K562 (cell line): ENCODE measurements at regions not wholly inside any gene's neighbourhood (a gene's known extent, or its start where the extent isn't known, plus 50 kb on each side); places are given as distances from the start of the nearest gene placed in this dataset.
A peak's percentile ranks its signal among the peaks of the same experiment; 100 is the strongest.

ENCODE experiments used
- ATAC-seq: fragments of 200-7000 bp; cut with Tn5 transposase; 3 replicates; pipeline ENCODE4 v1.9.1; 2020; ENCODE audit warnings: moderate library complexity
- BruUV-seq: library from RNA; stranded (reverse); fragments of 400-500 nt; replicated peaks from 2 replicates; lab custom pipeline; 2021; lab: Mats Ljungman, UMichigan
- CTCF ChIA-PET: fragments of 300-600 bp; formaldehyde crosslinking; extraction: SDS; loops from one replicate; lab custom pipeline; 2021; ENCODE audit warnings: low intra/inter-chr PET ratio; lab: Yijun Ruan, JAX
- POLR2A ChIA-PET: fragments of 300-600, 350-650 bp; sonication (Branson Sonifier 250); formaldehyde crosslinking; extraction: SDS; loops from one replicate; lab custom pipeline; 2021; ENCODE audit warnings: antibody characterized with exemption, inconsistent platforms; lab: Yijun Ruan, JAX
- DNase-seq, 4 experiments: peaks; one replicate each; pipeline versions ENCODE4 v3.0.0 to v3.0.0-alpha.2; 2011 to 2018; ENCODE audit warnings: low spot score in 3 of 4, mixed read lengths in 3 of 4; ENCODE audit errors: extremely low read depth in 1 of 4
- FAIRE-seq: peaks from 2 replicates; lab custom pipeline; 2011; peaks lifted over from hg19 to GRCh38; lab: Jason Lieb, UNC
- H2AFZ ChIP-seq: 2 replicates; pipeline ENCODE4 v1.6.0; 2011; ENCODE audit warnings: low read depth, low read length, control low read depth, inconsistent platforms
- H3K27ac ChIP-seq: fragments of 200-600 bp; 3 replicates; pipeline ENCODE4 v1.8.0; 2011; ENCODE audit warnings: low read depth, mild to moderate bottlenecking, control low read depth, inconsistent platforms, low read length, moderate library complexity, mixed read lengths; ENCODE audit errors: extremely low read depth
- H3K27me3 ChIP-seq, 2 experiments: fragments of 300-600 bp in 1 of 2; 2 replicates in 1 of 2; 3 replicates in 1 of 2; pipeline versions ENCODE4 v1.6.0 to v1.8.0; 2011; ENCODE audit warnings: inconsistent platforms in 2 of 2, low read length in 2 of 2, mild to moderate bottlenecking in 1 of 2, mixed read lengths in 1 of 2, moderate library complexity in 1 of 2; ENCODE audit not compliant: control insufficient read depth in 2 of 2, insufficient read depth in 2 of 2
- H3K36me3 ChIP-seq: fragments of 300-600 bp; 3 replicates; pipeline ENCODE4 v1.8.0; 2011; ENCODE audit warnings: mild to moderate bottlenecking, low read length, inconsistent platforms; ENCODE audit not compliant: control insufficient read depth, insufficient read depth
- H3K4me1 ChIP-seq, 2 experiments: fragments of 200-600 bp in 1 of 2; replicated peaks in 1 of 2; 2 replicates in 1 of 2; 3 replicates in 1 of 2; pipeline versions ENCODE4 v1.5.1 to v1.8.0; 2011; ENCODE audit warnings: inconsistent platforms in 2 of 2, low read length in 2 of 2, mild to moderate bottlenecking in 1 of 2, mixed read lengths in 1 of 2, moderate library complexity in 1 of 2; ENCODE audit not compliant: control insufficient read depth in 2 of 2, insufficient read depth in 2 of 2
- H3K4me2 ChIP-seq: 2 replicates; pipeline ENCODE4 v1.6.1; 2011; ENCODE audit warnings: low read length, control low read depth, inconsistent platforms, mixed read lengths; ENCODE audit not compliant: insufficient read depth
- H3K4me3 ChIP-seq: fragments of 200-600 bp; sonication (generic), shearing (Covaris generic); 2 replicates; pipeline ENCODE4 v1.5.1; 2016; ENCODE audit warnings: control low read depth, inconsistent platforms
- H3K79me2 ChIP-seq: fragments of 200-600 bp; 3 replicates; pipeline ENCODE4 v1.8.0; 2011; ENCODE audit warnings: low read length, inconsistent platforms; ENCODE audit not compliant: control insufficient read depth, insufficient read depth
- H3K9ac ChIP-seq, 2 experiments: 2 replicates each; pipeline versions ENCODE4 v1.6.0 to v1.6.1; 2011; ENCODE audit warnings: low read depth in 2 of 2, low read length in 2 of 2, control low read depth in 1 of 2, inconsistent platforms in 1 of 2, mild to moderate bottlenecking in 1 of 2, mixed read lengths in 1 of 2; ENCODE audit not compliant: insufficient read depth in 1 of 2
- H3K9me1 ChIP-seq: one replicate; pipeline ENCODE4 v1.6.0; 2011; ENCODE audit warnings: inconsistent platforms, mild to moderate bottlenecking, low read length, moderate library complexity; ENCODE audit not compliant: control insufficient read depth, insufficient read depth
- H3K9me3 ChIP-seq: replicated peaks from 2 replicates; pipeline ENCODE4 v1.5.1; 2011; ENCODE audit warnings: low read depth, low read length, inconsistent platforms; ENCODE audit not compliant: control insufficient read depth, insufficient read depth
- H4K20me1 ChIP-seq: replicated peaks from 2 replicates; pipeline ENCODE4 v1.6.1; 2011; ENCODE audit warnings: low read length, inconsistent platforms, mixed read lengths; ENCODE audit not compliant: control insufficient read depth, insufficient read depth
- ASH1L ChIP-seq: fragments of 450-650 bp; IDR thresholded peaks from 2 replicates; pipeline ENCODE4 v1.6.1; 2018; ENCODE audit warnings: borderline replicate concordance, mild to moderate bottlenecking, low read depth; ENCODE audit not compliant: partially characterized antibody
- CBX2 ChIP-seq: fragments of 200-600 bp; sonication (generic); IDR thresholded peaks from one replicate; pipeline ENCODE4 v1.6.1; 2012; ENCODE audit warnings: mild to moderate bottlenecking, low read length, inconsistent platforms; ENCODE audit not compliant: insufficient read depth, poor library complexity, severe bottlenecking
- COPS2 ChIP-seq: fragments of 450-650 bp; conservative IDR thresholded peaks from 2 replicates; pipeline ENCODE4 v1.6.1; 2016; ENCODE audit warnings: mild to moderate bottlenecking, moderate library complexity
- HNRNPK ChIP-seq: fragments of 200-400 bp; formaldehyde crosslinking; IDR thresholded peaks from one replicate; pipeline ENCODE4 v1.6.1; 2018; ENCODE audit warnings: mild to moderate bottlenecking, low read depth, low read length; ENCODE audit not compliant: poor library complexity, severe bottlenecking
- MAX ChIP-seq: sonication (generic); formaldehyde crosslinking; IDR thresholded peaks from 2 replicates; pipeline ENCODE4 v1.9.0; 2022; ENCODE audit warnings: mild to moderate bottlenecking, missing genetic modification reagents
- PHTF2 ChIP-seq: fragments of 250-450 bp; sonication (Bioruptor Pico); IDR thresholded peaks from 2 replicates; pipeline ENCODE4 v1.5.0; 2021; ENCODE audit warnings: mild to moderate bottlenecking
- ZNF384 ChIP-seq: IDR thresholded peaks from 2 replicates; pipeline ENCODE4 v1.6.1; 2012; ENCODE audit warnings: low read depth, low read length, improper control_type of control experiment
- ZNF639 ChIP-seq, 2 experiments: fragments of 200-800 bp in 1 of 2; sonication (Bioruptor generic) in 1 of 2; sonication (generic) in 1 of 2; formaldehyde crosslinking in 1 of 2; IDR thresholded peaks in 1 of 2; conservative IDR thresholded peaks in 1 of 2; 2 replicates each; pipeline versions ENCODE4 v1.5.0 to v1.6.1; 2016 to 2020; ENCODE audit warnings: missing compliant biosample characterization in 1 of 2, missing genetic modification characterization in 1 of 2, missing genetic modification reagents in 1 of 2
- ZNF76 ChIP-seq: fragments of 250-450 bp; sonication (Bioruptor Pico); IDR thresholded peaks from 2 replicates; pipeline ENCODE4 v1.4.0; 2020; ENCODE audit warnings: mild to moderate bottlenecking, moderate library complexity, borderline replicate concordance
- WGBS: fragments of 100-300 bp; shearing (Covaris generic); methylation state at CpG from one replicate; pipeline ENCODE4 v1.1.6; 2016; ENCODE audit warnings: low coverage, mixed read lengths; ENCODE audit not compliant: insufficient coverage; ENCODE audit errors: missing lambda C conversion rate; 5-methylcytosine and 5-hydroxymethylcytosine counted together
- in situ Hi-C: fragments of 300-500 bp; cut with MboI; formaldehyde crosslinking; loops from 4 replicates; pipeline ENCODE4 v1.15.0; 2018; ENCODE audit warnings: inconsistent platforms, mixed read lengths
- intact Hi-C: fragments of 100-400 bp; cut with micrococcal nuclease; formaldehyde crosslinking; loops from 2 replicates; pipeline ENCODE4 v1.14.2; 2022

- BruUV-seq, result no TSS peak
- POLR2A ChIA-PET, result no interaction called here
- H3K9me3 ChIP-seq, result no peaks in the 10 kb centered on the region
- H3K79me2 ChIP-seq, result no peaks in the 10 kb centered on the region
- no peaks in the 10 kb centered on the region for H3K36me3 ChIP-seq
- H3K4me2 ChIP-seq, result no peak overlapping the region
- no peak for ATAC-seq
- DNase-seq, result no peak
- FAIRE-seq, result no peak
- H3K27ac ChIP-seq, result no peak overlapping the region
- intact Hi-C loops (no loop called here), in situ Hi-C loops (no loop called here)
- H3K9me1 ChIP-seq, result no peaks in the 10 kb centered on the region
- H3K4me3 ChIP-seq, result no peak overlapping the region
- TF ChIP-seq COPS2, result no peak
- no peak for TF ChIP-seq PHTF2 (CRISPR knock-in tag)
- TF ChIP-seq MAX (CRISPR knock-in tag), result no peak
- peak; percentile 51 for TF ChIP-seq HNRNPK
- no peak for TF ChIP-seq ZNF384
- TF ChIP-seq ZNF76 (CRISPR knock-in tag), result no peak
- H3K9ac ChIP-seq, result no peak overlapping the region
- H4K20me1 ChIP-seq, result no peaks in the 10 kb centered on the region
- no peaks in the 10 kb centered on the region for H3K4me1 ChIP-seq
- WGBS, result 0% methylated on average over 2 of the region's 2 CpGs
- no peaks in the 10 kb centered on the region for H3K27me3 ChIP-seq
- CTCF ChIA-PET, result no interaction called here
- H2AFZ ChIP-seq, result no peak overlapping the region
These were observed 604.3 kb downstream of the IPMK start for GRCh38 chr10:57663401-57663800.

- Histone ChIP-seq H3K4me1 (no peaks in the 10 kb centered on the region), H3K36me3 (no peaks in the 10 kb centered on the region), H3K27ac (no peak overlapping the region), H3K4me2 (no peak overlapping the region), H3K9ac (no peak overlapping the region), H3K9me1 (no peaks in the 10 kb centered on the region), H4K20me1 (no peaks in the 10 kb centered on the region), H2AFZ (no peak overlapping the region), H3K79me2 (no peaks in the 10 kb centered on the region), H3K4me3 (no peak overlapping the region), H3K27me3 (no peaks in the 10 kb centered on the region), H3K9me3 (no peaks in the 10 kb centered on the region)
- ChIA-PET POLR2A (no interaction called here), CTCF (no interaction called here)
- no TSS peak for BruUV-seq
- intact Hi-C loops, result no loop called here
- no peak for DNase-seq
- WGBS, result 1% methylated on average over 4 of the region's 4 CpGs
- no peak for FAIRE-seq
- TF ChIP-seq ZNF639 (CRISPR knock-in tag; conservative IDR thresholded peaks at IDR 0.05 in 1 of 2, IDR thresholded peaks at IDR 0.05 in 1 of 2) (no peak), CBX2 (no peak), ASH1L (no peak)
- in situ Hi-C loops, result no loop called here
- no peak for ATAC-seq
These were observed 606.5 kb downstream of the IPMK start for GRCh38 chr10:57661206-57661605.
